ENCODE measurements at regions not wholly inside any gene's neighbourhood (a gene's known extent, or its start where the extent isn't known, plus 50 kb on each side); places are given as distances from the start of the nearest gene placed in this dataset.
"Not testable (repeated sequence)": the region's sequence is repeated elsewhere in the genome, so short reads cannot be mapped to it uniquely, and the experiment has no call there.

DNA sequence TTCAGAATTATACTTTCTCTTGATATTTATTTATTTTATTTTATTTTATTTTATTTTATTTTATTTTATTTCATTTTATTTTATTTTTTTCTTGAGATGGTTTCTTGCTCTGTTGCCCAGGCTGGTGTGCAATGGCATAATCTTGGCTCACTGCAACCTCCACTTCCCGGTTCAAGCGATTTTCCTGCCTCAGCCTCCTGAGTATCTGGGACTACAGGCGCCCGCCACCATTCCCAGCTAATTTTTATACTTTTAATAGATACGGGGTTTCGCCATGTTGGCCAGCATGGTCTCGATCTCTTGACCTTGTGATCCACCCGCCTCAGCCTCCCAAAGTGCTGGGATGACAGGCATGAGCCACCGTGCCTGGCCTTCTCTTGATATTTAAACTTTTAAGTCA lies 3905.2 kb upstream of the OR11H1 start:
- TF ChIP-seq, protein P1, sequence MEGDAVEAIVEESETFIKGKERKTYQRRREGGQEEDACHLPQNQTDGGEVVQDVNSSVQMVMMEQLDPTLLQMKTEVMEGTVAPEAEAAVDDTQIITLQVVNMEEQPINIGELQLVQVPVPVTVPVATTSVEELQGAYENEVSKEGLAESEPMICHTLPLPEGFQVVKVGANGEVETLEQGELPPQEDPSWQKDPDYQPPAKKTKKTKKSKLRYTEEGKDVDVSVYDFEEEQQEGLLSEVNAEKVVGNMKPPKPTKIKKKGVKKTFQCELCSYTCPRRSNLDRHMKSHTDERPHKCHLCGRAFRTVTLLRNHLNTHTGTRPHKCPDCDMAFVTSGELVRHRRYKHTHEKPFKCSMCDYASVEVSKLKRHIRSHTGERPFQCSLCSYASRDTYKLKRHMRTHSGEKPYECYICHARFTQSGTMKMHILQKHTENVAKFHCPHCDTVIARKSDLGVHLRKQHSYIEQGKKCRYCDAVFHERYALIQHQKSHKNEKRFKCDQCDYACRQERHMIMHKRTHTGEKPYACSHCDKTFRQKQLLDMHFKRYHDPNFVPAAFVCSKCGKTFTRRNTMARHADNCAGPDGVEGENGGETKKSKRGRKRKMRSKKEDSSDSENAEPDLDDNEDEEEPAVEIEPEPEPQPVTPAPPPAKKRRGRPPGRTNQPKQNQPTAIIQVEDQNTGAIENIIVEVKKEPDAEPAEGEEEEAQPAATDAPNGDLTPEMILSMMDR (IDR thresholded peaks at IDR 0.05): not testable (repeated sequence)
- TF ChIP-seq POLR2A (IDR thresholded peaks at IDR 0.05): not testable (repeated sequence)
